ENCODE measurements at regions not wholly inside any gene's neighbourhood (a gene's known extent, or its start where the extent isn't known, plus 50 kb on each side); places are given as distances from the start of the nearest gene placed in this dataset.

DNA sequence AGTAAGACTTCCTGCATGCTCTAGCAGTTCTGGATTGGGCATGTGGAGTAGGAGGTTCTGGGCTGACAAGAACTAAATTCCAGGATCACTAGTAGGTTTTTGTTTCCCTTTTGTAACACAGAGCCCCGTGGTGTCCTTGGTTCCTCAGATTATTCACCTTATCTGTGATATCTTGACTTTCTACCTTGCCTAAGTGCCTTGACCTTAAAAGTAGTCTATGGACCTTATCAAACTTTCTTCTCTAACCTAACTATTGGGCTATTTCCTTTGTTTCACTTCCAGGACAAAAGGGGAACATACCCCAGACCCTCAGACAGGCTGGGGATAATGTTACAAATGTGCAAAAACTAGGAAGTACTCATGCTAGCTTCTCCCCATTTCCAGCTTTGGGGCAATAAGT is 595.3 kb downstream of the PSAT1 start:
- TF ChIP-seq, protein P1, sequence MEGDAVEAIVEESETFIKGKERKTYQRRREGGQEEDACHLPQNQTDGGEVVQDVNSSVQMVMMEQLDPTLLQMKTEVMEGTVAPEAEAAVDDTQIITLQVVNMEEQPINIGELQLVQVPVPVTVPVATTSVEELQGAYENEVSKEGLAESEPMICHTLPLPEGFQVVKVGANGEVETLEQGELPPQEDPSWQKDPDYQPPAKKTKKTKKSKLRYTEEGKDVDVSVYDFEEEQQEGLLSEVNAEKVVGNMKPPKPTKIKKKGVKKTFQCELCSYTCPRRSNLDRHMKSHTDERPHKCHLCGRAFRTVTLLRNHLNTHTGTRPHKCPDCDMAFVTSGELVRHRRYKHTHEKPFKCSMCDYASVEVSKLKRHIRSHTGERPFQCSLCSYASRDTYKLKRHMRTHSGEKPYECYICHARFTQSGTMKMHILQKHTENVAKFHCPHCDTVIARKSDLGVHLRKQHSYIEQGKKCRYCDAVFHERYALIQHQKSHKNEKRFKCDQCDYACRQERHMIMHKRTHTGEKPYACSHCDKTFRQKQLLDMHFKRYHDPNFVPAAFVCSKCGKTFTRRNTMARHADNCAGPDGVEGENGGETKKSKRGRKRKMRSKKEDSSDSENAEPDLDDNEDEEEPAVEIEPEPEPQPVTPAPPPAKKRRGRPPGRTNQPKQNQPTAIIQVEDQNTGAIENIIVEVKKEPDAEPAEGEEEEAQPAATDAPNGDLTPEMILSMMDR (IDR thresholded peaks at IDR 0.05), result no peak
- TF ChIP-seq POLR2A (IDR thresholded peaks at IDR 0.05), result no peak
